ENCODE measurements at regions not wholly inside any gene's neighbourhood (a gene's known extent, or its start where the extent isn't known, plus 50 kb on each side); places are given as distances from the start of the nearest gene placed in this dataset.

GRCh38 chr12:18886962-18887361 lies 149.0 kb downstream of the CAPZA3 start:
- no CpG with 5 or more reads among the region's 3 CpGs for WGBS, 2 experiments (ENCODE audit: extremely low coverage in 2 of 2, insufficient read length in 1 of 2)
- no peak overlapping the region for H4K5ac ChIP-seq (ENCODE audit: low read depth, low read length)
- H2AK5ac ChIP-seq (ENCODE audit: low read depth, low read length), result no peak overlapping the region
- H2BK20ac ChIP-seq (ENCODE audit: low read depth, low read length), result no peak overlapping the region
- no peak overlapping the region for H2BK5ac ChIP-seq (ENCODE audit: low read depth, low read length, poor library complexity, severe bottlenecking)
- ChIA-PET POLR2A (ENCODE audit: unreplicated experiment) (no interaction called here), CTCF (no interaction called here)
- no peak overlapping the region for H2AFZ ChIP-seq (replicated peaks; ENCODE audit: low read length, poor library complexity)
- no TSS peak for BruUV-seq (replicated peaks)
- no peaks in the 10 kb centered on the region; the same call in 1 of the 2 replicates for H3K27me3 ChIP-seq (ENCODE audit: control insufficient read depth, insufficient read depth, low read length)
- H2AK9ac ChIP-seq (replicated peaks; ENCODE audit: low read depth, low read length, poor library complexity), result no peak overlapping the region
- no peak overlapping the region for H3K4me2 ChIP-seq (ENCODE audit: low read depth, low read length)
- H4K91ac ChIP-seq (ENCODE audit: insufficient read depth, low read depth, low read length), result no peak overlapping the region
- intact Hi-C loops (cut with micrococcal nuclease), result no loop called here
- TF ChIP-seq RFX5 (IDR thresholded peaks at IDR 0.05; ENCODE audit: low read depth, low read length), result no peak
- H3K9me1 ChIP-seq (ENCODE audit: insufficient read depth, low read length), result no peaks in the 10 kb centered on the region
- no peaks in the 10 kb centered on the region for H3K4me1 ChIP-seq (ENCODE audit: control insufficient read depth, insufficient read depth, low read length)
- H3K4me3 ChIP-seq (ENCODE audit: insufficient read depth, low read depth, low read length), result no peak overlapping the region
- no peak overlapping the region for H4K8ac ChIP-seq (ENCODE audit: low read depth in 2 of 2, low read length in 2 of 2)
- DNase-seq, result no peak
- H3K27ac ChIP-seq (ENCODE audit: insufficient read depth, low read length), result no peak overlapping the region
- in situ Hi-C loops (cut with MboI; ENCODE audit: low sequenced_read_pairs), result no loop called here
- no peaks in the 10 kb centered on the region for H3K36me3 ChIP-seq (ENCODE audit: control insufficient read depth, insufficient read depth, low read length)
- no peak overlapping the region for H2BK15ac ChIP-seq (ENCODE audit: low read depth, low read length)
- H4K20me1 ChIP-seq (ENCODE audit: insufficient read depth, low read length), result no peaks in the 10 kb centered on the region
- ATAC-seq (ENCODE audit: low read depth), result no peak
- no peaks in the 10 kb centered on the region for H3K9me3 ChIP-seq (ENCODE audit: control insufficient read depth, insufficient read depth, low read length)
- H3K4ac ChIP-seq (ENCODE audit: low read depth, low read length), result no peak overlapping the region
- no peak overlapping the region for H2BK120ac ChIP-seq (ENCODE audit: low read depth, low read length)
- no peaks in the 10 kb centered on the region for H3K79me1 ChIP-seq (ENCODE audit: low read depth in 1 of 2, low read length in 2 of 2)
- no peak overlapping the region for H3K56ac ChIP-seq (ENCODE audit: extremely low read depth, insufficient read depth, low read length)
- H3K23ac ChIP-seq (ENCODE audit: low read depth, low read length), result no peak overlapping the region
- no peak overlapping the region for H3K9ac ChIP-seq (ENCODE audit: low read depth, low read length)
- dilution Hi-C loops (cut with HindIII; ENCODE audit: low sequenced_read_pairs, unreplicated experiment), result no loop called here
- H3K18ac ChIP-seq (ENCODE audit: low read depth, low read length), result no peak overlapping the region
- H3K14ac ChIP-seq (replicated peaks; ENCODE audit: low read depth, low read length), result no peak overlapping the region

All from IMR-90 (cell line).